SK-N-SH (cell line): ENCODE measurements at regions not wholly inside any gene's neighbourhood (a gene's known extent, or its start where the extent isn't known, plus 50 kb on each side); places are given as distances from the start of the nearest gene placed in this dataset.

Experiments used
- CTCF ChIA-PET: fragments of 300-600, 350-600 bp; formaldehyde crosslinking; extraction: SDS; loops from one replicate; lab custom pipeline; 2021; lab: Yijun Ruan, JAX
- POLR2A ChIA-PET: fragments of 350-600 bp; sonication (Branson Sonifier 250); formaldehyde crosslinking; extraction: SDS; loops from one replicate; lab custom pipeline; 2020; ENCODE audit warnings: antibody characterized with exemption, inconsistent platforms; lab: Yijun Ruan, JAX
- DNase-seq: peaks from one replicate; pipeline ENCODE4 v3.0.0; 2012
- H2AFZ ChIP-seq: fragments of 200-600 bp; sonication (generic); 2 replicates; pipeline ENCODE4 v1.8.1; 2016; ENCODE audit warnings: antibody characterized with exemption, mild to moderate bottlenecking, low read depth
- H3F3A ChIP-seq: fragments of 200-600 bp; sonication (generic); replicated peaks from 2 replicates; pipeline ENCODE3; 2016; ENCODE audit warnings: antibody characterized with exemption, mild to moderate bottlenecking; ENCODE audit not compliant: insufficient read depth
- H3K27ac ChIP-seq, 2 experiments: fragments of 200-500 bp in 1 of 2; fragments of 200-600 bp in 1 of 2; sonication (Bioruptor generic) in 1 of 2; sonication (generic), shearing (Covaris generic) in 1 of 2; 2 replicates each; pipeline versions ENCODE4 v1.5.1 to v1.6.1; 2014 to 2016; ENCODE audit warnings: low read depth in 2 of 2, inconsistent platforms in 1 of 2, low read length in 1 of 2, mild to moderate bottlenecking in 1 of 2, mixed read lengths in 1 of 2
- H3K27me3 ChIP-seq: fragments of 200-600 bp; sonication (generic), shearing (Covaris generic); 2 replicates; pipeline ENCODE4 v1.6.1; 2016; ENCODE audit warnings: mixed run types; ENCODE audit not compliant: insufficient read depth
- H3K36me3 ChIP-seq, 2 experiments: fragments of 200-500 bp in 1 of 2; fragments of 200-600 bp in 1 of 2; sonication (Bioruptor generic) in 1 of 2; sonication (generic) in 1 of 2; replicated peaks in 1 of 2; 2 replicates each; pipeline versions ENCODE3 to v1.5.1; 2014 to 2016; ENCODE audit warnings: low read length in 1 of 2, mild to moderate bottlenecking in 1 of 2; ENCODE audit not compliant: insufficient read depth in 2 of 2, control insufficient read depth in 1 of 2
- H3K4me1 ChIP-seq, 2 experiments: fragments of 200-500 bp in 1 of 2; fragments of 200-600 bp in 1 of 2; sonication (Bioruptor generic) in 1 of 2; sonication (generic), shearing (Covaris generic) in 1 of 2; 2 replicates each; pipeline versions ENCODE4 v1.5.1 to v1.6.1; 2014 to 2016; ENCODE audit warnings: low read depth in 1 of 2, low read length in 1 of 2, mixed run types in 1 of 2; ENCODE audit not compliant: insufficient read depth in 2 of 2, control insufficient read depth in 1 of 2
- H3K4me2 ChIP-seq: fragments of 200-600 bp; sonication (generic), shearing (Covaris generic); 2 replicates; pipeline ENCODE4 v1.6.1; 2017; ENCODE audit warnings: mixed run types
- H3K4me3 ChIP-seq, 2 experiments: fragments of 200-500 bp in 1 of 2; fragments of 200-600 bp in 1 of 2; sonication (Bioruptor generic) in 1 of 2; sonication (generic), shearing (Covaris generic) in 1 of 2; 2 replicates each; pipeline versions ENCODE4 v1.5.1 to v1.8.1; 2014 to 2016; ENCODE audit warnings: low read depth in 2 of 2, inconsistent platforms in 1 of 2, low read length in 1 of 2, mild to moderate bottlenecking in 1 of 2, mixed read lengths in 1 of 2, moderate library complexity in 1 of 2
- H3K79me2 ChIP-seq: fragments of 200-600 bp; sonication (generic); 2 replicates; pipeline ENCODE4 v1.8.1; 2017; ENCODE audit warnings: mild to moderate bottlenecking; ENCODE audit not compliant: insufficient read depth
- H3K9ac ChIP-seq: fragments of 200-600 bp; sonication (generic); 2 replicates; pipeline ENCODE4 v1.6.1; 2017; ENCODE audit warnings: mixed run types
- H3K9me2 ChIP-seq: fragments of 200-600 bp; sonication (generic); 2 replicates; pipeline ENCODE4 v1.6.1; 2017; ENCODE audit warnings: mixed run types
- H3K9me3 ChIP-seq: fragments of 200-600 bp; sonication (generic); 2 replicates; pipeline ENCODE4 v1.6.1; 2017; ENCODE audit warnings: mixed run types, mild to moderate bottlenecking, moderate library complexity
- H4K20me1 ChIP-seq: fragments of 200-600 bp; sonication (generic); 2 replicates; pipeline ENCODE4 v1.6.1; 2017; ENCODE audit warnings: mild to moderate bottlenecking, mixed run types; ENCODE audit not compliant: insufficient read depth
- CHD2 ChIP-seq: fragments of 150-350 bp; IDR thresholded peaks from 2 replicates; pipeline ENCODE4 v1.6.1; 2018; ENCODE audit warnings: low read length; ENCODE audit not compliant: partially characterized antibody
- EP300 ChIP-seq, 2 experiments: IDR thresholded peaks; 2 replicates each; pipeline versions ENCODE4 v1.4.0 to v1.6.1; 2012; ENCODE audit warnings: borderline replicate concordance in 1 of 2, low read depth in 1 of 2, low read length in 1 of 2
- FOXJ3 ChIP-seq: sonication (generic); formaldehyde crosslinking; IDR thresholded peaks from 2 replicates; pipeline ENCODE4 v1.5.1; 2020; ENCODE audit warnings: mild to moderate bottlenecking, missing genetic modification reagents
- NRF1 ChIP-seq: IDR thresholded peaks from 2 replicates; pipeline ENCODE4 v1.6.1; 2012; ENCODE audit warnings: low read depth, mild to moderate bottlenecking, low read length
- RAD21 ChIP-seq: IDR thresholded peaks from 2 replicates; pipeline ENCODE4 v1.6.1; 2012; ENCODE audit warnings: mild to moderate bottlenecking, low read length
- YY1 ChIP-seq: IDR thresholded peaks from 2 replicates; pipeline ENCODE4 v1.4.0; 2012; ENCODE audit warnings: low read depth, mild to moderate bottlenecking
- WGBS: methylation state at CpG from one replicate; pipeline ENCODE4 v1.1.6; 2017; ENCODE audit warnings: low lambda C conversion rate; 5-methylcytosine and 5-hydroxymethylcytosine counted together
- TF ChIP-seq, protein P1 (sequence below): IDR thresholded peaks from 2 replicates; pipeline ENCODE4 v1.6.1; 2012; ENCODE audit warnings: mild to moderate bottlenecking, low read depth, low read length, moderate library complexity

DNA sequence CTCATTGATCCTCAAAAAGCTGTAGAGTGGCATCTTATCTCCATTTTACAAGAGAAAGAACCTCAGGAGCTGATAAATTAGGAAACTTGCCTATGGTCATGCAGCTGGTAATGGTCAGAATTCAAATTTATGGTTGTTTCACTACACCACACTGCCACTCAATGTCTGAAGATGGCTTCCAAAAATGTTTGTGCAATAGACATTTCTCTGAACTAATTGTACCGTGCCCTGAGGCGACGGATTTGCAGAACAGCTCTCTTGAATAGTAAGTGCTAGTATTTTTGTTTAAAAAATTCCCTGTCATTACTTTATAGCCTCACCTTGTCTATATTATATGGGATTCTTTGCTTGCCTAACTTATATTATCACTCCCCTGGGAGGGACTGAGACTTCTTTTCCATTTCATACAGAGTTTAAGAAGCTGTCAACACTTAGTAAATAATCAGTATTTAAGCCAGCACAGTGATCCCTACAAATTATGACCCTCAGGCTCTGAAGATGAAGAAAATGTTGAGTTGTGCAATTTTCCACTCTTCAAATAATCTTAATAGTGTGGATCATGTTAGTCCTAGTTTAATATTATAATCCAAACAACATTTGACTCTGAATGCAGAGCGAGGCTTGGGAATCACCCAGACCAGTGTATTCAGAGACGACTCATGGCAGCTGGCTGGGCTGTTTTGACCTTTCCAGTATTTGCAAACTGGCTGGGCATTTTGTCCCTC lies 346.6 kb downstream of the PTEN start:
- H3K4me3 ChIP-seq = no peak overlapping the region
- POLR2A ChIA-PET = no interaction called here
- H3K36me3 ChIP-seq = no peaks in the 10 kb centered on the region
- H3K27me3 ChIP-seq = no peaks in the 10 kb centered on the region
- H3K9ac ChIP-seq = no peak overlapping the region
- peak in 1 of 2 experiments; percentile 42; a peak in 1 of 4 replicates for TF ChIP-seq EP300 (IDR thresholded peaks at IDR 0.05; ENCODE audit: borderline replicate concordance in 1 of 2, low read depth in 1 of 2, low read length in 1 of 2)
- TF ChIP-seq RAD21 = 0 out of 2 replicates have a peak, but pooled peaks have one; percentile 4
- TF ChIP-seq CHD2 = no peak
- no peaks in the 10 kb centered on the region for H3K79me2 ChIP-seq
- H3K4me1 ChIP-seq = peaks cover 0 to 26% of the 10 kb centered on the region in 2 experiments; a peak in 3 of 4 replicates
- CTCF ChIA-PET = no interaction called here
- no peaks in the 10 kb centered on the region for H3F3A ChIP-seq
- H3K9me3 ChIP-seq = no peaks in the 10 kb centered on the region
- no peaks in the 10 kb centered on the region for H4K20me1 ChIP-seq
- H3K9me2 ChIP-seq = no peaks in the 10 kb centered on the region
- DNase-seq = no peak
- peak overlapping the region in 1 of 2 experiments; percentile 55; a peak in 1 of 4 replicates for H3K27ac ChIP-seq
- H3K4me2 ChIP-seq = no peak overlapping the region
- 79% methylated on average over 5 of the region's 5 CpGs for WGBS
- no peak overlapping the region for H2AFZ ChIP-seq

DNA sequence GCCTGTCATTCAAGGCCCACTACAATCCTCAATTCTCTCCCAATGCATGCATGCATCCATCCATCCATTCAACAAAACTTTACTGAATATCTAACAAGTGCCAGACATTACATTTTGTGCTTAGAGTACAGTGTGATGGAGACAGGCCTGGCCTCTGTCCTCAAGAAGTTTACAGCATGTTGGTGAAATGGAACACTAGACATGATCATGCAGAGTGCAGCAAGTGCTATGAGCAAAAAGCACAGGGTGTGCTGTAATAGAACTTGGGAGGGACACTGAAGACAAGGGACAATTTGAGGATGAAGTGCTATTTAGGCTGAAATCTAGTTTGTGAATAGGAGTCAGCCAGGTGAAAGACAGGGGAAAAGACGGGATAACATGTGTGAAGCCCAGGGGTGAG lies 347.8 kb downstream of the PTEN start:
- CTCF ChIA-PET = no interaction called here
- WGBS = 83% methylated on average over 1 of the region's 1 CpG
- no peak overlapping the region for H2AFZ ChIP-seq

More for the DNA sequence above, 347.8 kb downstream of the PTEN start:
- Histone ChIP-seq H3K9ac (no peak overlapping the region), H3F3A (no peaks in the 10 kb centered on the region), H3K27me3 (no peaks in the 10 kb centered on the region), H3K79me2 (no peaks in the 10 kb centered on the region), H3K4me3 (no peak overlapping the region), H3K4me1 (peaks cover 0 to 16% of the 10 kb centered on the region in 2 experiments; a peak in 3 of 4 replicates), H3K36me3 (no peaks in the 10 kb centered on the region), H4K20me1 (no peaks in the 10 kb centered on the region), H3K9me2 (no peaks in the 10 kb centered on the region), H3K9me3 (no peaks in the 10 kb centered on the region), H3K4me2 (no peak overlapping the region), H3K27ac (no peak overlapping the region)
- POLR2A ChIA-PET = no interaction called here
- TF ChIP-seq, protein P1, sequence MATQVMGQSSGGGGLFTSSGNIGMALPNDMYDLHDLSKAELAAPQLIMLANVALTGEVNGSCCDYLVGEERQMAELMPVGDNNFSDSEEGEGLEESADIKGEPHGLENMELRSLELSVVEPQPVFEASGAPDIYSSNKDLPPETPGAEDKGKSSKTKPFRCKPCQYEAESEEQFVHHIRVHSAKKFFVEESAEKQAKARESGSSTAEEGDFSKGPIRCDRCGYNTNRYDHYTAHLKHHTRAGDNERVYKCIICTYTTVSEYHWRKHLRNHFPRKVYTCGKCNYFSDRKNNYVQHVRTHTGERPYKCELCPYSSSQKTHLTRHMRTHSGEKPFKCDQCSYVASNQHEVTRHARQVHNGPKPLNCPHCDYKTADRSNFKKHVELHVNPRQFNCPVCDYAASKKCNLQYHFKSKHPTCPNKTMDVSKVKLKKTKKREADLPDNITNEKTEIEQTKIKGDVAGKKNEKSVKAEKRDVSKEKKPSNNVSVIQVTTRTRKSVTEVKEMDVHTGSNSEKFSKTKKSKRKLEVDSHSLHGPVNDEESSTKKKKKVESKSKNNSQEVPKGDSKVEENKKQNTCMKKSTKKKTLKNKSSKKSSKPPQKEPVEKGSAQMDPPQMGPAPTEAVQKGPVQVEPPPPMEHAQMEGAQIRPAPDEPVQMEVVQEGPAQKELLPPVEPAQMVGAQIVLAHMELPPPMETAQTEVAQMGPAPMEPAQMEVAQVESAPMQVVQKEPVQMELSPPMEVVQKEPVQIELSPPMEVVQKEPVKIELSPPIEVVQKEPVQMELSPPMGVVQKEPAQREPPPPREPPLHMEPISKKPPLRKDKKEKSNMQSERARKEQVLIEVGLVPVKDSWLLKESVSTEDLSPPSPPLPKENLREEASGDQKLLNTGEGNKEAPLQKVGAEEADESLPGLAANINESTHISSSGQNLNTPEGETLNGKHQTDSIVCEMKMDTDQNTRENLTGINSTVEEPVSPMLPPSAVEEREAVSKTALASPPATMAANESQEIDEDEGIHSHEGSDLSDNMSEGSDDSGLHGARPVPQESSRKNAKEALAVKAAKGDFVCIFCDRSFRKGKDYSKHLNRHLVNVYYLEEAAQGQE = no peak
- no peak for TF ChIP-seq FOXJ3 (CRISPR knock-in tag)
- no peak for TF ChIP-seq NRF1
- TF ChIP-seq YY1 = no peak
- no peak for DNase-seq
